ENCODE measurements at regions not wholly inside any gene's neighbourhood (a gene's known extent, or its start where the extent isn't known, plus 50 kb on each side); places are given as distances from the start of the nearest gene placed in this dataset.

- in situ Hi-C loops (cut with HindIII; ENCODE audit: low pct_unique_long_range_greater_than_20kb, low sequenced_read_pairs) (no loop called here), intact Hi-C loops (cut with micrococcal nuclease; ENCODE audit: unreplicated experiment) (no loop called here)
- no peaks in the 10 kb centered on the region for H3K36me3 ChIP-seq (ENCODE audit: control insufficient read depth, insufficient read depth, low read length)
- no peak overlapping the region for H3K27ac ChIP-seq (ENCODE audit: low read length)
- ChIA-PET CTCF (no interaction called here), POLR2A (interaction anchor here (0.7 kb wide), 1 partner anchor 18 kb away, joined by 4 read pairs; no protein-coding TSS in a partner anchor)
- no peaks in the 10 kb centered on the region for H3K27me3 ChIP-seq (ENCODE audit: control insufficient read depth, insufficient read depth, low read length)
- no peaks in the 10 kb centered on the region for H3K4me1 ChIP-seq (ENCODE audit: control insufficient read depth, insufficient read depth, low read length)
- ATAC-seq: no peak
- no TSS peak for BruUV-seq (replicated peaks)
- no peaks in the 10 kb centered on the region for H3K9me3 ChIP-seq (ENCODE audit: control insufficient read depth, insufficient read depth, low read depth, low read length)
- TF ChIP-seq SIN3A (IDR thresholded peaks at IDR 0.05; ENCODE audit: borderline replicate concordance, insufficient read depth, low read depth, low read length): no peak
- TF ChIP-seq POLR2AphosphoS5 (IDR thresholded peaks at IDR 0.05; ENCODE audit: low read depth, low read length): no peak
- no peak for TF ChIP-seq TCF7L2 (IDR thresholded peaks at IDR 0.05; ENCODE audit: low read depth, low read length)
- no peak for TF ChIP-seq REST (IDR thresholded peaks at IDR 0.05; ENCODE audit: insufficient read depth in 1 of 2, low read depth in 2 of 2, low read length in 1 of 2)
- TF ChIP-seq CTCF (IDR thresholded peaks at IDR 0.05): no peak
- no peak for DNase-seq (ENCODE audit: low read depth, low spot score)
- H3K4me3 ChIP-seq (ENCODE audit: low read depth in 2 of 2, low read length in 2 of 2): no peak overlapping the region
Observed at GRCh38 chr2:6082625-6083018, 390.4 kb downstream of the SOX11 start.

- H3K4me3 ChIP-seq (ENCODE audit: low read depth in 2 of 2, low read length in 2 of 2): no peak overlapping the region
- no peak for DNase-seq (ENCODE audit: low read depth, low spot score)
- H3K36me3 ChIP-seq (ENCODE audit: control insufficient read depth, insufficient read depth, low read length): no peaks in the 10 kb centered on the region
- H3K4me1 ChIP-seq (ENCODE audit: control insufficient read depth, insufficient read depth, low read length): no peaks in the 10 kb centered on the region
- H3K9me3 ChIP-seq (ENCODE audit: control insufficient read depth, insufficient read depth, low read depth, low read length): no peaks in the 10 kb centered on the region
- ChIA-PET POLR2A (interaction anchor here (0.7 kb wide), 1 partner anchor 18 kb away, joined by 4 read pairs; no protein-coding TSS in a partner anchor), CTCF (no interaction called here)
- intact Hi-C loops (cut with micrococcal nuclease; ENCODE audit: unreplicated experiment) (no loop called here), in situ Hi-C loops (cut with HindIII; ENCODE audit: low pct_unique_long_range_greater_than_20kb, low sequenced_read_pairs) (no loop called here)
- no TSS peak for BruUV-seq (replicated peaks)
- TF ChIP-seq POLR2AphosphoS5 (IDR thresholded peaks at IDR 0.05; ENCODE audit: low read depth, low read length): no peak
- no peak for TF ChIP-seq SIN3A (IDR thresholded peaks at IDR 0.05; ENCODE audit: borderline replicate concordance, insufficient read depth, low read depth, low read length)
- no peak for TF ChIP-seq TCF7L2 (IDR thresholded peaks at IDR 0.05; ENCODE audit: low read depth, low read length)
- no peak for TF ChIP-seq CTCF (IDR thresholded peaks at IDR 0.05)
- TF ChIP-seq REST (IDR thresholded peaks at IDR 0.05; ENCODE audit: insufficient read depth in 1 of 2, low read depth in 2 of 2, low read length in 1 of 2): no peak
- H3K27me3 ChIP-seq (ENCODE audit: control insufficient read depth, insufficient read depth, low read length): no peaks in the 10 kb centered on the region
- ATAC-seq: no peak
- H3K27ac ChIP-seq (ENCODE audit: low read length): no peak overlapping the region
Observed at GRCh38 chr2:6083136-6083535, 391.0 kb downstream of the SOX11 start.
